DOHH2 (cell line): ENCODE measurements at regions not wholly inside any gene's neighbourhood (a gene's known extent, or its start where the extent isn't known, plus 50 kb on each side); places are given as distances from the start of the nearest gene placed in this dataset.

Experiments
- CTCF ChIP-seq: fragments of 200-600 bp; sonication (generic); IDR thresholded peaks from one replicate; pipeline ENCODE4 v1.5.1; 2014; ENCODE audit warnings: antibody characterized with exemption, mild to moderate bottlenecking, low read depth, low read length; ENCODE audit not compliant: poor library complexity, severe bottlenecking
- EZH2phosphoT487 ChIP-seq: fragments of 200-600 bp; sonication (generic); IDR thresholded peaks from 2 replicates; pipeline ENCODE4 v1.6.1; 2017; ENCODE audit warnings: borderline replicate concordance, mild to moderate bottlenecking, antibody characterized with exemption, low read length, moderate library complexity, mixed read lengths

- TF ChIP-seq CTCF (no peak), EZH2phosphoT487 (no peak)
These were observed 71.7 kb upstream of the PRICKLE1 start for GRCh38 chr12:42660968-42661937.
